Sigmoid colon (tissue), 4 donors: ENCODE measurements at regions not wholly inside any gene's neighbourhood (a gene's known extent, or its start where the extent isn't known, plus 50 kb on each side); places are given as distances from the start of the nearest gene placed in this dataset.

Experiments
- CTCF ChIP-seq, 4 experiments: fragments of 450-650 bp in 3 of 4; fragments of 200-600 bp in 1 of 4; IDR thresholded peaks; one replicate each; pipeline ENCODE4 v1.5.1; 2016 to 2019; ENCODE audit warnings: antibody characterized with exemption in 4 of 4, mild to moderate bottlenecking in 3 of 4, moderate library complexity in 2 of 4
- POLR2AphosphoS5 ChIP-seq, 4 donors: sonication (generic); formaldehyde crosslinking; IDR thresholded peaks; one replicate each; pipeline ENCODE4 v1.6.1; 2017; ENCODE audit warnings: antibody characterized with exemption in 4 of 4

- TF ChIP-seq CTCF (IDR thresholded peaks at IDR 0.05) (no peak), POLR2AphosphoS5 (IDR thresholded peaks at IDR 0.05) (no peak)
Observed at GRCh38 chr15:56838085-56838484, 80.4 kb upstream of the TCF12 start.
